ENCODE measurements at regions not wholly inside any gene's neighbourhood (a gene's known extent, or its start where the extent isn't known, plus 50 kb on each side); places are given as distances from the start of the nearest gene placed in this dataset.
A peak's percentile ranks its signal among the peaks of the same experiment; 100 is the strongest.

DNA sequence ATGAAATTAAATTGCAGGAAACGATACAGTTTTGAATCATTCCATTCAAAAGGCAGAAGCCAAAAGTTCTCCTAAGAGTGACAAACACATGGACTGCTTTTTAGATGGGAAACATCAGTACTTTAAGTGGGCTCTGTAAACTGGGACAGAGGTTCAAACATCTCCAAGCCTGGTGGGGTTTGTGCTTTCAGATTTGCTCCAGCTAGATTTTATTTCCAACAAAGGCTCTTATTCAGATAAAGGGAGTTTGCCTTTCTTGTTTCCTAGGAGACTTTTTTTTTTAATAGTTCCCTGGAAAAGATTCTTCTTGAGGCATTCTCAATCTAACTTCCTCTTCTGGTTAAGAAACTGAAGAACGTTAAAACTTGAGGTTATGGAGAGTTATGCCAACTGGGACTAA is 277.6 kb downstream of the TMEM38B start:
- H3K4me3 Mint-ChIP-seq = no peak overlapping the region
- no peaks in the 10 kb centered on the region for H3K9me3 Mint-ChIP-seq
- peak overlapping the region; percentile 23 for H3K27ac Mint-ChIP-seq
- TF ChIP-seq, protein P1, sequence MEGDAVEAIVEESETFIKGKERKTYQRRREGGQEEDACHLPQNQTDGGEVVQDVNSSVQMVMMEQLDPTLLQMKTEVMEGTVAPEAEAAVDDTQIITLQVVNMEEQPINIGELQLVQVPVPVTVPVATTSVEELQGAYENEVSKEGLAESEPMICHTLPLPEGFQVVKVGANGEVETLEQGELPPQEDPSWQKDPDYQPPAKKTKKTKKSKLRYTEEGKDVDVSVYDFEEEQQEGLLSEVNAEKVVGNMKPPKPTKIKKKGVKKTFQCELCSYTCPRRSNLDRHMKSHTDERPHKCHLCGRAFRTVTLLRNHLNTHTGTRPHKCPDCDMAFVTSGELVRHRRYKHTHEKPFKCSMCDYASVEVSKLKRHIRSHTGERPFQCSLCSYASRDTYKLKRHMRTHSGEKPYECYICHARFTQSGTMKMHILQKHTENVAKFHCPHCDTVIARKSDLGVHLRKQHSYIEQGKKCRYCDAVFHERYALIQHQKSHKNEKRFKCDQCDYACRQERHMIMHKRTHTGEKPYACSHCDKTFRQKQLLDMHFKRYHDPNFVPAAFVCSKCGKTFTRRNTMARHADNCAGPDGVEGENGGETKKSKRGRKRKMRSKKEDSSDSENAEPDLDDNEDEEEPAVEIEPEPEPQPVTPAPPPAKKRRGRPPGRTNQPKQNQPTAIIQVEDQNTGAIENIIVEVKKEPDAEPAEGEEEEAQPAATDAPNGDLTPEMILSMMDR (IDR thresholded peaks at IDR 0.05; ENCODE audit: unreplicated experiment) = no peak
- H3K4me1 Mint-ChIP-seq = peaks cover 69% of the 10 kb centered on the region
- no peaks in the 10 kb centered on the region for H3K36me3 Mint-ChIP-seq
- DNase-seq (ENCODE audit: low spot score in 2 of 2, unreplicated experiment in 2 of 2) = no peak
- no peaks in the 10 kb centered on the region for H3K27me3 Mint-ChIP-seq (ENCODE audit: low read depth)

DNA sequence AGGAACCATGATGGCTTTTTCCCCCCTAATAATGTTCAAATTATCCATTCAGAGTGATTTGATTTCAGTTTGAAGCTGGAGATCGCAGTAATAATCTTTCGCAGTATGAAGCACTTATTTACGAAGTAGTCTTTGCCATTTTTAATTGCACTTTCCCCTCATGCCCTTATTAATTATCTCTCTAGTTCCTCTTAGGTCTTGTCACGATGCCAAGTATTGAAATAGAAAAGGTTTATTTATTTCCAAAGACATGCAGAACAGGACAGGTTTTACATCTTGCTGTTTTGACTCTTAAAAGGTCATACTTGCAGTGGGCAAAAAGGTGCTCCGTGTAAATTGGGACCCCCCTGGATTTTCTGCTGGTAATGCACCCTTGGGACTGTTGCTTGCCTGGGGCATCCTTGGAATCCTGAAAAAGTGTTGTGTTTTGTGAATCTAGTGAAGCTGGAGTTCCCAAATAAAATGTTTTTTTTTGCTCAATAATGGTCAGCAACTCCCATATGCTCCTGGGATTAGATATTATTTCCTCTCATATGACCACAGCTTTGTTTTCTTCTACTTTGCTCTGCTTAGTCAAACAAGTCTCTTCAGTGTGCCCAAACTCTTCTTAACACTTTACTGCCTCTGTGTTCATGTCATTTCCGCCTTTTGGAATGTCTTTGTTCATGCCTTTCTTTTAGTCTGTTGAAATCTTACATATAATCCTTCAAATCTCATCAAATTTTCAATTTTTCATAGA is 278.3 kb downstream of the TMEM38B start:
- no peak for DNase-seq (ENCODE audit: low spot score in 2 of 2, unreplicated experiment in 2 of 2)
- no peaks in the 10 kb centered on the region for H3K36me3 Mint-ChIP-seq
- no peak overlapping the region for H3K4me3 Mint-ChIP-seq
- TF ChIP-seq, protein P1 (IDR thresholded peaks at IDR 0.05; ENCODE audit: unreplicated experiment) = no peak
- no peaks in the 10 kb centered on the region for H3K9me3 Mint-ChIP-seq
- peaks cover under 1% of the 10 kb centered on the region for H3K27me3 Mint-ChIP-seq (ENCODE audit: low read depth)
- peak overlapping the region; percentile 23 for H3K27ac Mint-ChIP-seq
- peaks cover 67% of the 10 kb centered on the region for H3K4me1 Mint-ChIP-seq

DNA sequence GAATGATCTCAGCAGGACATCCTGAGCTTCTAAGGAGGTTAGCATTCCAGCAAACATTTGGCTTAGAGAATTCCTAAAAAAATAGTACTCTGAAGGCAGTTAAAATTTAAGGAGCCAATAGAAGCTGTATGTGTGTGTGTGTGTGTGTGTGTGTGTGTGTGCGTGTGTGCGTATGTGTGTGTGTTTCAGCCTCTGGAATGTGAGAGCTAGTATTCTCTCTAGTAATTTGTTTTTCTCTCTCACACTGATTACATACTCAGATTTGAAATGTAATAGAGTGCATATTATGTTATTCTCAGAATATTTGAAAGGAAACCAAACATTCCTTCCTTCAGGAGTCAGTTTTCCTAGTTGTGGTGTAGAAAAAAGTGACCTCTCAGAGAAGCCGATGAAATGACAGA is 279.6 kb downstream of the TMEM38B start:
- Mint-ChIP-seq H3K27ac (peak overlapping the region; percentile 13), H3K4me3 (no peak overlapping the region)
- DNase-seq (ENCODE audit: low spot score in 2 of 2, unreplicated experiment in 2 of 2) = no peak

DNA sequence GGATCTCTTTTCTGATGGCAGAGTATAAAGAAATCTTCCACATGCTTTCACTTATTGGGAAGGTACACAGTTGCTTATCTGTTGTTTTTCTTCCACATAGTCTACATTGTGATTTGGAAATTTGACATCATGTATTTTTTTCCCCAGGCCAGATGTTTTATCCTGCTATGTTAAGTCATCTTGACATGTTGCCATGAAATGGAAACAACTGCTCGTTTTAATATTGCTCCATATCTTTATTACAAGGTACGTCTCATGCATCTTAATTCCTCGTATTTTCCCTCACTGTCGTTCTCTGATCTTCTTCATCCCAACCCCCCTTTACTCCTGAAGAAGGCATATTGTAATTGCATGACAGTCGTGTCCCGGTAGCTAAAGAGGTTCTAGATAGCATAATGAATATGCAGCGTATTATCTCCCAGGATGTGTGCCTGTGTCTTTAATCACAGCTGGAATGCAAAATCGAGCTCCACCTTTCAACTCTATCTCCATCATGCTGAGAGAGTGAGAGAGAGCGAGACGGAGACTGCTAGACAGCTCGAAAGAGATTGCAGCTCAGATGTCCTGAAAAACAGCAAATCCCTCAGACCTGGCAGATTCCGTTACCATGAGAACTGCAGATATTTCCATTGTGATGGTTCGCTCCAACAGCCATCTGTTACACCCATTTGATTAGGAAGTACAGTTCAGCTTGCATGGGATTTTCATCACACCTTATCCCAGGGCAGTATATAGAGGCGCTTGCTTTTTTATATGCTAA is 281.7 kb downstream of the TMEM38B start:
- Mint-ChIP-seq H3K36me3 (no peaks in the 10 kb centered on the region), H3K4me3 (no peak overlapping the region), H3K27ac (peak overlapping the region; percentile 2), H3K9me3 (no peaks in the 10 kb centered on the region), H3K4me1 (peaks cover 70% of the 10 kb centered on the region), H3K27me3 (ENCODE audit: low read depth) (peaks cover 1% of the 10 kb centered on the region)
- no peak for DNase-seq (ENCODE audit: low spot score in 2 of 2, unreplicated experiment in 2 of 2)
- TF ChIP-seq, protein P1 (IDR thresholded peaks at IDR 0.05; ENCODE audit: unreplicated experiment) = no peak

More for the DNA sequence above, 279.6 kb downstream of the TMEM38B start:
- Mint-ChIP-seq H3K36me3 (no peaks in the 10 kb centered on the region), H3K4me1 (peaks cover 72% of the 10 kb centered on the region), H3K27me3 (ENCODE audit: low read depth) (peaks cover 1% of the 10 kb centered on the region), H3K9me3 (no peaks in the 10 kb centered on the region)
- TF ChIP-seq, protein P1 (IDR thresholded peaks at IDR 0.05; ENCODE audit: unreplicated experiment) = no peak

DNA sequence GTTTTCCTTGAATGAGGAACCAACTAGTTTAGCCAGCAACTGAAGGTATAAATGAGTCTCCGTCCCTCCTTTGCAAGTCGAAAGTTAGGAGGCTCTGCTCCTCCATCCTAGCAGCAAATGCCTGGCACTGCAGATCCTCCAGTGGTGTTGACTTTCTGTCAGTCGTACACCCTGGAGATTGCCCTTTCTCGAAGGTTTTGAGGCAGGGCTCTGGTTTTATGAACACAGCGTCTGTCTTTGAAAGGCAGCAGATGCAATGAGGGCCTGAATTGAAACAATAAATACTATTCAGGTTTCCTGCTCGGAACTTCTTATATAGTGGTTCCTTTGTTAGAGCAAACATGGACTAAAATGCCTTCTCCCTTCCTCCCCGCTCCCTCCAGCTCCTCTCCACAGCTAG is 284.0 kb downstream of the TMEM38B start:
- H3K4me3 Mint-ChIP-seq = no peak overlapping the region
- TF ChIP-seq, protein P1 (IDR thresholded peaks at IDR 0.05; ENCODE audit: unreplicated experiment) = no peak
- DNase-seq (ENCODE audit: low spot score in 2 of 2, unreplicated experiment in 2 of 2) = no peak
- peaks cover 53% of the 10 kb centered on the region for H3K4me1 Mint-ChIP-seq
- H3K36me3 Mint-ChIP-seq = no peaks in the 10 kb centered on the region
- H3K27ac Mint-ChIP-seq = no peak overlapping the region
- H3K9me3 Mint-ChIP-seq = peaks cover 1% of the 10 kb centered on the region
- H3K27me3 Mint-ChIP-seq (ENCODE audit: low read depth) = peaks cover 1% of the 10 kb centered on the region

Data from mesothelial cell of epicardium (in vitro differentiated cells).